Skeletal muscle tissue (tissue), 3 donors: ENCODE measurements at regions not wholly inside any gene's neighbourhood (a gene's known extent, or its start where the extent isn't known, plus 50 kb on each side); places are given as distances from the start of the nearest gene placed in this dataset.

Experiments
- H3K27ac ChIP-seq: one replicate; pipeline ENCODE4 v1.7.0; 2013; ENCODE audit warnings: mild to moderate bottlenecking, low read depth, low read length, inconsistent platforms
- H3K27me3 ChIP-seq, 3 donors: one replicate each; pipeline ENCODE4 v1.7.0; 2013; ENCODE audit warnings: low read length in 3 of 3; ENCODE audit not compliant: control insufficient read depth in 3 of 3, insufficient read depth in 3 of 3
- H3K36me3 ChIP-seq, 3 donors: one replicate each; pipeline ENCODE4 v1.7.0; 2013; ENCODE audit warnings: low read length in 3 of 3; ENCODE audit not compliant: control insufficient read depth in 3 of 3, insufficient read depth in 3 of 3
- H3K4me1 ChIP-seq, 3 donors: one replicate each; pipeline ENCODE4 v1.7.0; 2013; ENCODE audit warnings: low read length in 3 of 3, mild to moderate bottlenecking in 3 of 3; ENCODE audit not compliant: control insufficient read depth in 3 of 3, insufficient read depth in 3 of 3
- H3K4me3 ChIP-seq, 3 donors: one replicate each; pipeline ENCODE4 v1.7.0; 2013; ENCODE audit warnings: low read length in 3 of 3
- H3K9ac ChIP-seq, 3 donors: one replicate each; pipeline ENCODE4 v1.7.0; 2013; ENCODE audit warnings: low read length in 3 of 3, mild to moderate bottlenecking in 3 of 3, moderate library complexity in 2 of 3, low read depth in 1 of 3
- H3K9me3 ChIP-seq, 3 donors: one replicate each; pipeline ENCODE4 v1.7.0; 2013; ENCODE audit warnings: low read length in 3 of 3; ENCODE audit not compliant: control insufficient read depth in 3 of 3
- donor health status: Osteomylitis.

GRCh38 chr7:91681718-91682117, 198.8 kb downstream of the MTERF1 start:
- no peak overlapping the region for H3K9ac ChIP-seq
- H3K9me3 ChIP-seq, result peaks cover 0 to 7% (median 3%) of the 10 kb centered on the region in 3 donors
- peaks cover 0 to 4% (median 0%) of the 10 kb centered on the region in 3 donors for H3K4me1 ChIP-seq
- no peaks in the 10 kb centered on the region for H3K27me3 ChIP-seq
- H3K36me3 ChIP-seq, result no peaks in the 10 kb centered on the region
- no peak overlapping the region for H3K27ac ChIP-seq
- no peak overlapping the region for H3K4me3 ChIP-seq

GRCh38 chr7:91683823-91684222, 196.7 kb downstream of the MTERF1 start:
- Histone ChIP-seq H3K27me3 (no peaks in the 10 kb centered on the region), H3K4me3 (no peak overlapping the region), H3K4me1 (peaks cover 0 to 4% (median 0%) of the 10 kb centered on the region in 3 donors), H3K9ac (no peak overlapping the region), H3K9me3 (peaks cover 0 to 7% (median 3%) of the 10 kb centered on the region in 3 donors), H3K27ac (no peak overlapping the region), H3K36me3 (no peaks in the 10 kb centered on the region)

- no peak overlapping the region for H3K27ac ChIP-seq
- H3K36me3 ChIP-seq, result no peaks in the 10 kb centered on the region
- H3K27me3 ChIP-seq, result no peaks in the 10 kb centered on the region
- peaks cover 0 to 7% (median 3%) of the 10 kb centered on the region in 3 donors for H3K9me3 ChIP-seq
- peaks cover 0 to 4% (median 0%) of the 10 kb centered on the region in 3 donors for H3K4me1 ChIP-seq
- H3K4me3 ChIP-seq, result no peak overlapping the region
- H3K9ac ChIP-seq, result no peak overlapping the region
These were observed 195.0 kb downstream of the MTERF1 start for GRCh38 chr7:91685544-91685943.

- Histone ChIP-seq H3K9me3 (no peaks in the 10 kb centered on the region), H3K27ac (no peak overlapping the region), H3K4me3 (no peak overlapping the region), H3K4me1 (no peaks in the 10 kb centered on the region), H3K27me3 (no peaks in the 10 kb centered on the region), H3K36me3 (no peaks in the 10 kb centered on the region), H3K9ac (no peak overlapping the region)
These were observed 189.9 kb downstream of the MTERF1 start for GRCh38 chr7:91690541-91691070.

DNA sequence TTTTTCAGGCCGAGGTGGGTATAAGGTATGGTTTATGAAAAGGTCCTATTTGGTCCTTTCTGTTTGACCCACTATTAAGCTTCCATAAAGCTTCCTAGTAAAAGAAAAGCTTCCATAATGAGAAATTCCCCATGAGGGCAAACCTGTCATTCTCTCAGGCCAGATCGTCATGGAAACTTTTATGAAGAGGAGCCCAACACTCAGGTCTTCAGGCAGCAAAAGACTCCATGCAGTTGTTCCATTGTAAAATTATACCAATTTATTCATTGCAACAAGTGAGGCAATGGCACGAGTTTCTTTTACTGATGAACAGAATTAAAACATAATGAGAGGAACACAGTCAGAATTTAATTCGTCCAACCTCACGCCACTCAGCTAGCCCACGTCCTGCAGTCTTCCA, 188.6 kb downstream of the MTERF1 start:
- Histone ChIP-seq H3K9me3 (no peaks in the 10 kb centered on the region), H3K27ac (no peak overlapping the region), H3K9ac (no peak overlapping the region), H3K27me3 (no peaks in the 10 kb centered on the region), H3K36me3 (no peaks in the 10 kb centered on the region), H3K4me3 (no peak overlapping the region), H3K4me1 (no peaks in the 10 kb centered on the region)

DNA sequence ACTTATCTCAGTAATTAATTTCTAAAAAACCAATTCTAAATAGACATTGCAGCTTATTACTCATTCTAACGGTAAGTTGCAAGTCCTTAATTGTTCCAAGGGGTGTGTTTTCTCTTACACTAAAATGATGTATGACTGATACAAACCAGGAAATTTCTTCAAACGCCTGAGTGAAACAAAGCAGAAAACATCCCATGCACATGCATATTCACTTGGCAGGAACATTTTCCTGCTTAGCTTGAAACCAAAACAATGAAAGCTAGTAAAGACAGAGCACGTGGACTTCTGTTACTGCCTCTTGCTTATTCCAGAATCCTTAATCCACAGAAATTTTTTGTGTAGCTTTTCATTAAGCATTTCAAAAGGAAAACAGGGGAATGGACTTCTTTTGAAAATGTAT, 187.7 kb downstream of the MTERF1 start:
- Histone ChIP-seq H3K4me1 (no peaks in the 10 kb centered on the region), H3K36me3 (no peaks in the 10 kb centered on the region), H3K9ac (no peak overlapping the region), H3K27ac (no peak overlapping the region), H3K9me3 (no peaks in the 10 kb centered on the region), H3K4me3 (no peak overlapping the region), H3K27me3 (no peaks in the 10 kb centered on the region)

DNA sequence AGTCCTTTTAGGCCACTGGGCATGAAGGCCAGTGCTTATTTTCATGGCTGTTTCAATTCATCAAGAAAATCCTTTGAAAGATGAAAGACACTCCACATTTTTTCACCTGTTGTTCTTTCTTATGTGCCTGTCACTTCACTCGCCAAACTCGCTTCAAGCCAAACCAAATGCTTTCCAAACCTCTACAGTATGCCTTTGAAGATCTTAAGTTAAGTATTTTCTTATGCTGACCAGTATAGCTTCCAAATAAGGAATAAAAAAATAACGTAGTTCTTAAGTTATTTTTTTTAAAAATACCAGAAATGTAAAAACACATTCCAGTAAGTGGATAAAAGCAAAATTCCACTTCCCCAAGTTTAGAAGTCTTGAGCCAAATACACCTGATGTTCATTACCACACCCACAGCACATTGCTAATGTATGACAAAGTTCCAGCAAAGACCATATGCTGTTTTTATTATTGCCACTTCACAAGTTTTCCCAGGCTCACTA, 186.1 kb downstream of the MTERF1 start:
- no peaks in the 10 kb centered on the region for H3K36me3 ChIP-seq
- no peak overlapping the region for H3K4me3 ChIP-seq
- H3K4me1 ChIP-seq, result no peaks in the 10 kb centered on the region
- no peaks in the 10 kb centered on the region for H3K9me3 ChIP-seq
- H3K9ac ChIP-seq, result no peak overlapping the region
- H3K27ac ChIP-seq, result no peak overlapping the region
- no peaks in the 10 kb centered on the region for H3K27me3 ChIP-seq

GRCh38 chr7:91710881-91711280, 169.6 kb downstream of the MTERF1 start:
- H3K27ac ChIP-seq, result no peak overlapping the region
- H3K4me1 ChIP-seq, result no peaks in the 10 kb centered on the region
- H3K36me3 ChIP-seq, result no peaks in the 10 kb centered on the region
- H3K4me3 ChIP-seq, result no peak overlapping the region
- H3K9me3 ChIP-seq, result peaks cover 3 to 4% (median 3%) of the 10 kb centered on the region in 3 donors
- no peak overlapping the region for H3K9ac ChIP-seq
- H3K27me3 ChIP-seq, result no peaks in the 10 kb centered on the region

- Histone ChIP-seq H3K9me3 (no peaks in the 10 kb centered on the region), H3K9ac (no peak overlapping the region), H3K4me3 (no peak overlapping the region), H3K36me3 (no peaks in the 10 kb centered on the region), H3K27me3 (no peaks in the 10 kb centered on the region), H3K27ac (no peak overlapping the region), H3K4me1 (no peaks in the 10 kb centered on the region)
These were observed 166.8 kb downstream of the MTERF1 start for GRCh38 chr7:91713669-91714068.

DNA sequence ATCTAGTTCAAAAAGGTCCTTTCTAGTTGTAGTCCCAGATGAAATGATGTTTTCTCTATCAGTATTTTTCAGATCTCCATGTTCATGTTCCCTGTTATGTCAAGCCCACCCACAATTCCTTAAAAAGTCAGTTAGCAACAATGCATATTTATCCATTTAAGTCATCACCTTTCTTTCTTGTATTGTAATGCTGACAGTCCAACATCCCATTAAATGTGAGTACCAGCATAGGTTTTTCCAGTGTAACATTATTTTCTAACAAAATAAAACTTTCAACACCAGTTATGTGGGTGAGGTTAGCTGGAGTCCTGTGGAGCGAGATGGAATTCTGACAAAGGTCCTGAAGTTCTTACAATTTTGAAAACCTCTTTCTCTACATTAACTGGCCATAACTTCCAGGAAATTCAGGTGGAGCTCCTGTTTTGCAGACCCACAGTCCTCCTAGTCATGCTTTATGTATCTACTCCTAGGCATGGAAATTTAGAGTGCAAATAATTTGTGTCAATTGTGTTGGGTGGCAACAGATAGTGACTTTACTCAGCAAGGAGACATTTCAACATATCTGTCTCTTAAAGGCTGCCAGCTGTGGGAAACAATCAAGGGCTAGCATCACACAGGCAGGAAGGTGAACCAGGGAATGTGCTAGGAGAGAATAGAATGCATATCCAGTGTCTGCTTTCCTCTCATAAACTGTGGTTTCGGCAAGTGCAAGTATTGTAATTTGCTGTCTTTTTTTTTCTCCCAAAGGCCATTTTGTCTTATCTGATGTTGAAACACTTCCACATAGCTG, 162.6 kb downstream of the MTERF1 start:
- H3K27me3 ChIP-seq, result no peaks in the 10 kb centered on the region
- H3K27ac ChIP-seq, result no peak overlapping the region
- H3K36me3 ChIP-seq, result no peaks in the 10 kb centered on the region

More for the DNA sequence above, 162.6 kb downstream of the MTERF1 start:
- Histone ChIP-seq H3K4me3 (no peak overlapping the region), H3K9me3 (peaks cover 0 to 2% (median 0%) of the 10 kb centered on the region in 3 donors), H3K4me1 (no peaks in the 10 kb centered on the region), H3K9ac (no peak overlapping the region)
